ENCODE measurements at regions not wholly inside any gene's neighbourhood (a gene's known extent, or its start where the extent isn't known, plus 50 kb on each side); places are given as distances from the start of the nearest gene placed in this dataset.

- no peak for TF ChIP-seq POLR2A (IDR thresholded peaks at IDR 0.05)
- TF ChIP-seq, protein P1, sequence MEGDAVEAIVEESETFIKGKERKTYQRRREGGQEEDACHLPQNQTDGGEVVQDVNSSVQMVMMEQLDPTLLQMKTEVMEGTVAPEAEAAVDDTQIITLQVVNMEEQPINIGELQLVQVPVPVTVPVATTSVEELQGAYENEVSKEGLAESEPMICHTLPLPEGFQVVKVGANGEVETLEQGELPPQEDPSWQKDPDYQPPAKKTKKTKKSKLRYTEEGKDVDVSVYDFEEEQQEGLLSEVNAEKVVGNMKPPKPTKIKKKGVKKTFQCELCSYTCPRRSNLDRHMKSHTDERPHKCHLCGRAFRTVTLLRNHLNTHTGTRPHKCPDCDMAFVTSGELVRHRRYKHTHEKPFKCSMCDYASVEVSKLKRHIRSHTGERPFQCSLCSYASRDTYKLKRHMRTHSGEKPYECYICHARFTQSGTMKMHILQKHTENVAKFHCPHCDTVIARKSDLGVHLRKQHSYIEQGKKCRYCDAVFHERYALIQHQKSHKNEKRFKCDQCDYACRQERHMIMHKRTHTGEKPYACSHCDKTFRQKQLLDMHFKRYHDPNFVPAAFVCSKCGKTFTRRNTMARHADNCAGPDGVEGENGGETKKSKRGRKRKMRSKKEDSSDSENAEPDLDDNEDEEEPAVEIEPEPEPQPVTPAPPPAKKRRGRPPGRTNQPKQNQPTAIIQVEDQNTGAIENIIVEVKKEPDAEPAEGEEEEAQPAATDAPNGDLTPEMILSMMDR (IDR thresholded peaks at IDR 0.05): no peak
Observed at GRCh38 chr11:92302770-92303169, 78.2 kb downstream of the FAT3 start.
